Stimulated activated CD4-positive, alpha-beta T cell treated with anti-CD3 and anti-CD28 coated beads, Interleukin-1b, Interleukin-23, amount 100 ng/mL, for 1 hour (primary cell): ENCODE measurements at regions not wholly inside any gene's neighbourhood (a gene's known extent, or its start where the extent isn't known, plus 50 kb on each side); places are given as distances from the start of the nearest gene placed in this dataset.

ENCODE experiments used
- DNase-seq, 2 donors: peaks; one replicate each; pipeline ENCODE4 v3.0.0-alpha.2; 2020; ENCODE audit warnings: low read depth in 2 of 2

- DNase-seq = no peak
Measured at GRCh38 chr2:22560021-22560420, 825.0 kb upstream of the KLHL29 start.

DNA sequence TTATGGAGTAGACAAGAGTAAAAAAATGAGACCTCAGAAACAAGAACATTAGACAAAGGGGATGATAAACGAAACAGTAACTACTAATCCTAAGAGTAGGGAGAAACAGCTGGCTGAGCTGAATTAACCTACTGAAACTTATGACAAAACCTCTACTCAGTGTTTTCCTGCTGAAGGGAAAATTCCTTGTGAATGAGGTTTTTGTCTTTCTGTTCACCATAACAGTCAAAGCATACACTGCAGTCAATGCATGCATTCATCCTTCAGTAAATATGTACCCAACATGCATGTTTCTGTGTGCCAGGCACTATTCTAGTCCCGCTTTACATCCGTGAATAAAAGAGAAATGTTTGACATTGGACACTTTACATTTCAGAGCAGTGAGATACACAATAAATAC is 805.6 kb upstream of the KLHL29 start:
- no peak for DNase-seq

DNA sequence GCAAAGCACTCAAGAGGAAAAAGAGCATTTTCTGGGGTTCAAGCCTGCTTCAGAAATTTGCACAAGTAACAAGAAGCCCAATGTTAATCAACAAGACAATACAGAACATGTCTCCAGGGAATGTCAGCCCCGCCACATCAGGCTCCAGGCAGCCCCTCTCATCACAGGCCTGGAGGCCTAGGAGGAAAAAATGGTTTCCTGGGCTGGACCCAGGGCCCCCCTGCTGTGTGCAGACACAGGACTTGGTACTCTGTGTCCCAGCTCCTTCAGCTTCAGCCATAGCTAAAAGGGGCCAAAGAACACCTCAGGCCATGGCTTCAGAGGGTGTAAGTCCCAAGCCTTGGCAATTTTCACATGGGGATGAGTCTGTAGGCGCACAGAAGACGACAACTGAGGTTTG is 802.9 kb upstream of the KLHL29 start:
- no peak for DNase-seq

DNA sequence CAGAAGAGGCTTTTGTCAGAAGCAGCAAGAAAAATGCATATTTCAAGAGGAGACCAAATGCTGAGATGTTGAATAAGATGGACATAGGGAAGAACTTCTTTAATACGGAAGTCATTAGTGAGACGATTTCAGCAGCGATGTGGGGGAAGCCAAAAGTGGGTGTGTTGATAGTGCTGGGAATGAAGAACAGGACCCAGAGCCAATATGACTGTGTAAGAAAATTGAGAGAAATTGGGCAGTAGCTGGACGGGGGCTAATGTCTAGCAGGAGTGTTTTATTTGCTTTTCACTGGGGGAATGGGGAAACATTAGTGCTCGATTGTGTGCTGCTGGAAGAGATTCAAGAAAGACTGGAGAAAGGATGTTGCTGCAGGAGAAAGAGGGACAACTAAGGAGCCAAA is 788.7 kb upstream of the KLHL29 start:
- no peak for DNase-seq

- DNase-seq = no peak
Measured at GRCh38 chr2:22600156-22600555, 784.8 kb upstream of the KLHL29 start.

DNA sequence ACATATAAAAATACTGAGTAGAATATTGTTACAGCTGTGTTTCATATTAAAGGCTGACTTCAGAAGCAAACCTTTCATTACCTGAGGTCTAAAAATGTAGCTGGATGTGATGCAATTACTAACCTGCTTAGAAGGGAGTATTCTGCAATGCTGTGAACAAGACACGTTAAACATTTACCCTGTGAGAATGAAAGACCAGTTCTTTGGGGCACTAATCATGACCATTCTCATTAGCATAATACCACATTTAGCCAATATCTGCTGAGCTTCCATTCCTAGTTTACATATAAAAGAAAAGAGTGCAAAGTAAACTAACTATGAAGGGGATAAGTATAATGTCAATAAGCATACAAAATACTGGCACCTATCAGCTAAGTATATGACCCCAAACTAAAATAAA is 784.0 kb upstream of the KLHL29 start:
- no peak for DNase-seq

DNA sequence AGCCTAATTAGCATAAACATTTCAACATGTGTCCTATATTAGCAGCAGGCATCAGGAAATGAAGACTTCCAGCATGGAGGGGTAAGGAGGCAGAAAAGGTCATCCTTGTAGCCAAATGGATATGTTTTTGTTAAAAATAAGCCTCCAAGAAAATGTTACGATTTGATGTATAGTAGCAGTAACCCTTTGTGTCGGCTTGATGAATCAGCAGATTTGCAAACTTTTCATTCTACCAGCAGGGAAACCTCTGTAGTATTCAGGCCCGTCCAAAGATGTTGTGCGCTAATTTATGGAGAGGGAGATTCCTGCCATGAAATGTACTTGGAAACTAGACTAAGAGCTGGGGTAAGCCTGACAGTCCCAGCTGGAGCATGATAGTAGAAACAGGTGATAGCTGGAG is 780.8 kb upstream of the KLHL29 start:
- DNase-seq = no peak

GRCh38 chr2:22616031-22616430 is 768.9 kb upstream of the KLHL29 start:
- DNase-seq = no peak

GRCh38 chr2:22623620-22624019 is 761.4 kb upstream of the KLHL29 start:
- DNase-seq = no peak

DNA sequence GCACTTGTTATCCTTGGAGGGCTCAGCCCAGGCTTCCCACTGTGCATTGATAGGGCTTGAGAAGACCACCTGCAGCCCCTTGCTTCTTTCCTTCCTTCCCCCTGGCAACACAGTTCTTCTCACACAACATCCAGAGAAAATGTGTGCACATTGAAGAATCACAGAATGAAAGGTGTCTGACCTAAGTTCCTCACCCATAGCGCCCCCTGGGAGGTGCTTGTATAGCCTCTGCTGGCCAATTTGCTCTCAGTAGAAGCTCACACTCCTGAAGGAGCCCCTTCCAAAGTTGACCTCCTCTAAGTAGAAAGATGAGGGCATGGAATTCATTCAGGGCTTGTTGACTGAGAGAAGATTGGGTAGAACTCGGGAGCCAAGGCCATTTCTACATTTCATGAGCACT is 758.4 kb upstream of the KLHL29 start:
- DNase-seq = no peak

DNA sequence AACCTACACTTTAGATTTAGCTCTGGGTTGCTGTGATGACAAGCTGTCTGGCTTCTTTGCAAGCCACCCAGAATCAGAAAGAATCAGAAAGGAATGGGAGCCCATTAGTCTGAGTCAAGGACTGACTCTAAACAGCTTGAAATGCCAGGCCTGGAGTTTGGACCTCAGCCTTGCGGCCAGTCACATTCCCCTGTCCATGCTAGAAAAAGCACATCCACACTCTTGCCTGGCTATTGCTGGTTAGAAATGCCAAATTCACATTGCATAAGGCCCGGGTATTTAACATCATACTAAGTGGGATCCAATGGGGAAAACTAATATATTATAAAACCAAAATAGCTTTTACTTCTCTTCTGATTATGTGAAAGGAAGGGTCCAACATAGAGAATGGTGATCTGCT is 756.8 kb upstream of the KLHL29 start:
- no peak for DNase-seq

DNA sequence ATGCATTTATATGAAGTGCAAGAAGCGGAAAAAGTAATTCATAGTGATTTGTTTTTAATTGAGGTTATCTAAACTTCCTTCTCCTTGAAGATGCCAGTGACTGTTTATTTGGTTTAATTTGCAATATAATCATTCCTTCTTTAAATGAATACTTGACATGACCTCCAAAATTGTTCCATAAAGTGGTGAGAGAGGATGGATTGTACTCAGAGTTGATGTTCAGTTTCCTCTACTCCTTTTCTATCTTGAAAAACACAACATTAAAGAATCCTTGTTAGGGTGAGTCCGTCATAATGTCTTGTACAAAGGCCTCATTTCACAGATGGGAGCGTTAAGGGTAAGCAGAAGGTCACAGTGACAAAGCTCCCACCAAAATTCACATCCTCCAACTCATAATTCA is 756.1 kb upstream of the KLHL29 start:
- DNase-seq = no peak

DNA sequence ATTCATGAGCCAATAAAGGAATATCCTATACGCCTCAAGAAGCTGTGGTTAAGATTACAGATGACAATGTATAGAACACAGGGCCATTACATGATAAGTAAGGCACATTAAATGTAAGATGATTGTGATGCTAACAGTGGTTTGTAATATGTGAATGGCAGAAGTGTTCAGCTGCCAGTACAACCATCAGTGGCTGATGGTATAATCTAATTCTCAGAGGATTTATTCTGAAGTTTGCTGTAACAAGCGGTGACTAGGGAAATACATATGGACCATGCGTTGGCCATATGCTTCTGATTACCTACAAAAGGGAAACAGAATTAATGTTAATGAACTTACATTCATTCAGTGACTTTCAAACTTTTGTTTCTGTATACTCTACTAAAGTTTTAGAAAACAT is 750.8 kb upstream of the KLHL29 start:
- DNase-seq = no peak

GRCh38 chr2:22656426-22656825 is 728.6 kb upstream of the KLHL29 start:
- no peak for DNase-seq

- no peak for DNase-seq
Measured at GRCh38 chr2:22673529-22673928, 711.5 kb upstream of the KLHL29 start.

DNA sequence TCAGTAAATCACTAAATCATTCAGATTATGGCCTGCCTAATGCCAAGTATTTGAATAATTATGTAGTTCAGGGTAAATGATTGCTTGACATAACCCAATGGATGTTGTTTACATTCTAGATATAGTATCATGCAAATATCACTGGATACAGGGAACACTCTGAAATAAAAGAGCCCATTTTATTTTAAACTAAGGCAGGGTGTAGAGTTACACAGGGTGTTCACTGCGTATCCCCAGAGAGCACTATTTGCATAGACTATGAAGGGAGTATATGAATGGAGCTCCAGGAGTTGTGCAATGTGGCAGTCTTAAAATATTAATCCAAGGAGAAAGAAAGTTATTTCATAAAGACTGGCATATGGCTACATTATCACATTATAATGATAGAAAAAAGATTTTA is 701.1 kb upstream of the KLHL29 start:
- no peak for DNase-seq

- no peak for DNase-seq
Measured at GRCh38 chr2:22690096-22690495, 694.9 kb upstream of the KLHL29 start.

DNA sequence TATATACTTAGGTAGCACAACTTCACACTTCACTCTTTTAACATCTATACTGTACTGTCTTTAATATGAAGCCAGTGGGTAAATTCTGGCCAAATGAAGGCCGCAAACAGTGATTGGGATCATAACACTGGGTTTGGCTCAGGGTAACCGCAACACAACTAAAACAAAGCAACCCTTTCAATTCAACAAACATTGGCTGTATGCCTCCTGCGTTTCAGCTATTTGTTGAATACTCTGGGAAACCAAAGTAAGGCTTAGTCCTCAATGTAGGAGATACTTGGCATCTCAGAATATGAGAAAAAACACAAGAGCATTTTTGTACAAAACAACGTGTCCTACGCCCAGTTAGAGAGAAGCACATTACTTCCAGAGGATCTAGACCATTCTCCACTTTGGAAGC is 693.3 kb upstream of the KLHL29 start:
- no peak for DNase-seq

GRCh38 chr2:22692746-22693145 is 692.2 kb upstream of the KLHL29 start:
- no peak for DNase-seq

DNA sequence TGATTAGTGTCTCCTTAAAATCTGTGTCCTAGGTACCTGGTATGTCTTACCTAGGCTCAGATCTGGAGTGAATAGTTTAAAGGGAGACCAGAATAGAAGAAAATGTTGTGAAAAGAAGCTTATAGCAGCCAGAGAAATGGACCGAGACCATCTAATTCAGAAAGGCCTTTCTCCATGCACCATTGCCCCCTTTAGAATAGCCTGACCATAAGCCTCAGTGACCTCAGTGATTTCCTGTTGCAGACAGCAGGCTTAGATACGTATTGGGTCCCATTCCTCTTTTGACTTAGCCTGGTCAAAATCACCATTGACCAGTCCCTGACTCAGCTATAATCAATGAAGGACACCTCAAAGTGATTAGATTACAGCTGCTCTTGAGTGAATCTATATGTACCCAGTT is 690.7 kb upstream of the KLHL29 start:
- DNase-seq = no peak

- DNase-seq = no peak
Measured at GRCh38 chr2:22694856-22695255, 690.1 kb upstream of the KLHL29 start.

GRCh38 chr2:22697054-22697788 is 687.8 kb upstream of the KLHL29 start:
- DNase-seq = no peak

DNA sequence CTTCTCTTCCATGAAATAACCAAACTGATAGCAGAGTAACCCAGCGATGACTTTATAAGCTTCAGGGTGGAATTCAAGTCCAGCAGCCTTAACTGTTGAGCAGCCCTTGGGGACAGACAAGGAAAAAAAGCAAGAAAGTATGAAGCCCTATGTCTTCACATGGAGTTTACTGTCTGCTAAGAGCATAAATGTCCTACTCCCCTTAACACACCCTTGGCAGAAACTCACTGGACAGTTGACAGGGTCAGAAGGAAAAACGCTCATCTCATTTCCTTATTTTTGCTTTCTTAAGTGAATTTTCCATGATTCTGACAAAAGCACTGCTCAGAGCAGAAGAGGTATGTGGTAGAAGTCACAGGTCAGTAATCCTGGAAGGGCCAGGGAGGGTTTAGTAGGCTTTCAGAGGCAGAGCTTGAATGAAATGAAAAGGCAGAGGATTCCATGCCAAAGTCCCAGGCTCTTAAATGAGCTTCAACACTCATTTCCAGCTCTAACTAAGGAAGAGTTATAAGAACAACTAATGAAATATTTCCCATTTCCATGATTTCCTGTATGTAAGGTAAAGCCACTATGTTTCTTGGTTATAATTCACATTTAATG is 683.3 kb upstream of the KLHL29 start:
- no peak for DNase-seq
